PFSK-1 (cell line): ENCODE measurements at regions not wholly inside any gene's neighbourhood (a gene's known extent, or its start where the extent isn't known, plus 50 kb on each side); places are given as distances from the start of the nearest gene placed in this dataset.

Experiments used
- FOXP2 ChIP-seq: optimal IDR thresholded peaks from 2 replicates; pipeline ENCODE3; 2011; ENCODE audit warnings: borderline replicate concordance, control low read depth, inconsistent platforms; ENCODE audit not compliant: insufficient read depth; ENCODE audit errors: extremely low read length, extremely low read depth
- POLR2AphosphoS5 ChIP-seq: IDR thresholded peaks from 2 replicates; pipeline ENCODE4 v1.6.1; 2012; ENCODE audit warnings: low read depth, mild to moderate bottlenecking, control low read depth, low read length, moderate library complexity
- REST ChIP-seq, 2 experiments: IDR thresholded peaks; 2 replicates each; pipeline versions ENCODE4 v1.6.1 to v1.8.0; 2011 to 2012; ENCODE audit warnings: low read depth in 2 of 2, low read length in 2 of 2, control low read depth in 1 of 2, inconsistent platforms in 1 of 2, mild to moderate bottlenecking in 1 of 2, moderate library complexity in 1 of 2; ENCODE audit not compliant: insufficient read depth in 1 of 2
- SIN3A ChIP-seq: IDR thresholded peaks from 2 replicates; pipeline ENCODE4 v1.6.1; 2012; ENCODE audit warnings: mild to moderate bottlenecking, low read length, moderate library complexity, borderline replicate concordance; ENCODE audit not compliant: insufficient read depth
- TAF1 ChIP-seq: IDR thresholded peaks from 2 replicates; pipeline ENCODE4 v1.6.1; 2012; ENCODE audit warnings: low read length, control low read depth, borderline replicate concordance; ENCODE audit not compliant: insufficient read depth

GRCh38 chr4:58090539-58090938 lies 980.4 kb upstream of the IGFBP7 start:
- TF ChIP-seq REST (IDR thresholded peaks at IDR 0.05; ENCODE audit: insufficient read depth in 1 of 2, low read depth in 2 of 2, low read length in 2 of 2) (no peak), POLR2AphosphoS5 (no peak), TAF1 (no peak), SIN3A (no peak), FOXP2 (no peak)
